H9 (cell line): ENCODE measurements at regions not wholly inside any gene's neighbourhood (a gene's known extent, or its start where the extent isn't known, plus 50 kb on each side); places are given as distances from the start of the nearest gene placed in this dataset.

Experiments
- DNase-seq: peaks from one replicate; pipeline ENCODE4 v3.0.0-alpha.2; 2017
- H2AFZ ChIP-seq: one replicate; pipeline ENCODE4 v1.6.1; 2013; ENCODE audit warnings: mild to moderate bottlenecking, low read length, control low read depth, moderate library complexity
- H2AK5ac ChIP-seq: 2 replicates; pipeline ENCODE4 v1.6.1; 2013; ENCODE audit warnings: low read length, control low read depth, mixed read lengths; ENCODE audit not compliant: insufficient read length
- H2BK120ac ChIP-seq: one replicate; pipeline ENCODE4 v1.6.1; 2013; ENCODE audit warnings: low read depth, mild to moderate bottlenecking, low read length, control low read depth, inconsistent platforms; ENCODE audit not compliant: poor library complexity, severe bottlenecking
- H2BK12ac ChIP-seq: 2 replicates; pipeline ENCODE4 v1.6.1; 2013; ENCODE audit warnings: low read length, control low read depth, mixed read lengths, low read depth; ENCODE audit not compliant: insufficient read length
- H2BK15ac ChIP-seq: 2 replicates; pipeline ENCODE4 v1.6.1; 2013; ENCODE audit warnings: low read depth, low read length, control low read depth
- H2BK20ac ChIP-seq: one replicate; pipeline ENCODE4 v1.6.1; 2013; ENCODE audit warnings: low read depth, mild to moderate bottlenecking, low read length, control low read depth, inconsistent platforms; ENCODE audit not compliant: poor library complexity, severe bottlenecking
- H2BK5ac ChIP-seq: 2 replicates; pipeline ENCODE4 v1.6.1; 2013; ENCODE audit warnings: low read length, control low read depth, mixed read lengths; ENCODE audit not compliant: insufficient read length
- H3K14ac ChIP-seq: 2 replicates; pipeline ENCODE4 v1.6.1; 2013; ENCODE audit warnings: low read length, control low read depth; ENCODE audit not compliant: insufficient read depth
- H3K18ac ChIP-seq: 2 replicates; pipeline ENCODE4 v1.6.1; 2013; ENCODE audit warnings: low read depth, mild to moderate bottlenecking, mixed read lengths, low read length, control low read depth; ENCODE audit not compliant: insufficient read length
- H3K23ac ChIP-seq: 2 replicates; pipeline ENCODE4 v1.6.1; 2013; ENCODE audit warnings: low read length, control low read depth, mixed read lengths, low read depth; ENCODE audit not compliant: insufficient read length
- H3K23me2 ChIP-seq: 2 replicates; pipeline ENCODE4 v1.6.1; 2013; ENCODE audit warnings: low read depth, mild to moderate bottlenecking, mixed read lengths, low read length, control low read depth; ENCODE audit not compliant: insufficient read length, poor library complexity, severe bottlenecking
- H3K27ac ChIP-seq: 2 replicates; pipeline ENCODE4 v1.5.1; 2013; ENCODE audit warnings: low read length, control low read depth, mixed read lengths, low read depth; ENCODE audit not compliant: insufficient read length
- H3K27me3 ChIP-seq: 2 replicates; pipeline ENCODE4 v1.6.1; 2013; ENCODE audit warnings: low read length, control low read depth, inconsistent platforms; ENCODE audit not compliant: insufficient read depth
- H3K4ac ChIP-seq: 2 replicates; pipeline ENCODE4 v1.6.1; 2013; ENCODE audit warnings: low read depth, mild to moderate bottlenecking, control low read depth, inconsistent platforms, low read length, moderate library complexity
- H3K4me1 ChIP-seq: 2 replicates; pipeline ENCODE4 v1.6.1; 2013; ENCODE audit warnings: low read length, control low read depth, inconsistent platforms; ENCODE audit not compliant: insufficient read depth
- H3K4me2 ChIP-seq: 2 replicates; pipeline ENCODE4 v1.6.1; 2013; ENCODE audit warnings: low read length, control low read depth, mixed read lengths; ENCODE audit not compliant: insufficient read length, insufficient read depth
- H3K56ac ChIP-seq: 2 replicates; pipeline ENCODE4 v1.6.1; 2013; ENCODE audit warnings: low read depth, mild to moderate bottlenecking, mixed read lengths, low read length, control low read depth; ENCODE audit not compliant: insufficient read length
- H3K79me1 ChIP-seq: 2 replicates; pipeline ENCODE4 v1.6.1; 2013; ENCODE audit warnings: low read depth, mild to moderate bottlenecking, moderate library complexity, low read length, control low read depth, inconsistent platforms; ENCODE audit not compliant: insufficient read depth, poor library complexity, severe bottlenecking
- H3K79me2 ChIP-seq: 2 replicates; pipeline ENCODE4 v1.6.1; 2013; ENCODE audit warnings: low read length, control low read depth, inconsistent platforms; ENCODE audit not compliant: insufficient read depth
- H3K9ac ChIP-seq: 2 replicates; pipeline ENCODE4 v1.6.1; 2013; ENCODE audit warnings: low read length, control low read depth, mixed read lengths; ENCODE audit not compliant: insufficient read length; ENCODE audit errors: extremely low read depth
- H3K9me3 ChIP-seq: one replicate; pipeline ENCODE4 v1.6.1; 2013; ENCODE audit warnings: low read depth, low read length, inconsistent platforms; ENCODE audit not compliant: control insufficient read depth
- H3T11ph ChIP-seq: one replicate; pipeline ENCODE4 v1.6.1; 2013; ENCODE audit warnings: mild to moderate bottlenecking, low read length, control low read depth, inconsistent platforms
- H4K20me1 ChIP-seq: one replicate; pipeline ENCODE4 v1.6.1; 2013; ENCODE audit not compliant: control insufficient read depth, insufficient read length, insufficient read depth
- H4K5ac ChIP-seq: 2 replicates; pipeline ENCODE4 v1.6.1; 2013; ENCODE audit warnings: low read depth, mild to moderate bottlenecking, mixed read lengths, low read length, control low read depth; ENCODE audit not compliant: insufficient read length
- H4K8ac ChIP-seq: replicated peaks from 2 replicates; pipeline ENCODE4 v1.6.1; 2013; ENCODE audit warnings: low read length, control low read depth, mixed read lengths, low read depth; ENCODE audit not compliant: insufficient read length
- H4K91ac ChIP-seq: 2 replicates; pipeline ENCODE4 v1.6.1; 2013; ENCODE audit warnings: low read depth, mild to moderate bottlenecking, moderate library complexity, mixed read lengths, low read length, control low read depth; ENCODE audit not compliant: insufficient read length
- H3K27ac Mint-ChIP-seq, 3 experiments: 2 replicates in 2 of 3; 3 replicates in 1 of 3; pipeline ENCODE4 v1.8.0; 2020 to 2021; ENCODE audit warnings: mixed read lengths in 3 of 3, mild to moderate bottlenecking in 1 of 3, moderate library complexity in 1 of 3
- H3K27me3 Mint-ChIP-seq: 2 replicates; pipeline ENCODE4 v1.8.0; 2021; ENCODE audit warnings: low read depth, mild to moderate bottlenecking, moderate library complexity, mixed read lengths
- H3K36me3 Mint-ChIP-seq, 3 experiments: 2 replicates in 2 of 3; 3 replicates in 1 of 3; pipeline ENCODE4 v1.8.0; 2020 to 2021; ENCODE audit warnings: low read depth in 3 of 3, mixed read lengths in 3 of 3; ENCODE audit not compliant: insufficient read depth in 1 of 3
- H3K4me1 Mint-ChIP-seq, 2 experiments: 2 replicates each; pipeline ENCODE4 v1.8.0; 2020; ENCODE audit warnings: mixed read lengths in 2 of 2
- H3K4me3 Mint-ChIP-seq, 2 experiments: 2 replicates in 1 of 2; 3 replicates in 1 of 2; pipeline ENCODE4 v1.8.0; 2020 to 2021; ENCODE audit warnings: mild to moderate bottlenecking in 2 of 2, mixed read lengths in 2 of 2, moderate library complexity in 1 of 2
- H3K9me3 Mint-ChIP-seq, 2 experiments: 2 replicates in 1 of 2; 3 replicates in 1 of 2; pipeline ENCODE4 v1.8.0; 2020; ENCODE audit warnings: mild to moderate bottlenecking in 2 of 2, mixed read lengths in 2 of 2, moderate library complexity in 1 of 2
- CTCF ChIP-seq: fragments of 200-600 bp; sonication (generic); conservative IDR thresholded peaks from 3 replicates; pipeline ENCODE4 v1.8.0; 2021; ENCODE audit warnings: antibody characterized with exemption, mild to moderate bottlenecking
- WGBS: extraction: QIAGEN DNeasy Blood & Tissue Kit; methylation state at CpG from one replicate; pipeline ENCODE4 v1.1.7; 2013; ENCODE audit warnings: missing lambda C conversion rate, low lambda C conversion rate, mixed read lengths; ENCODE audit not compliant: insufficient read length; ENCODE audit errors: extremely low coverage; 5-methylcytosine and 5-hydroxymethylcytosine counted together

DNA sequence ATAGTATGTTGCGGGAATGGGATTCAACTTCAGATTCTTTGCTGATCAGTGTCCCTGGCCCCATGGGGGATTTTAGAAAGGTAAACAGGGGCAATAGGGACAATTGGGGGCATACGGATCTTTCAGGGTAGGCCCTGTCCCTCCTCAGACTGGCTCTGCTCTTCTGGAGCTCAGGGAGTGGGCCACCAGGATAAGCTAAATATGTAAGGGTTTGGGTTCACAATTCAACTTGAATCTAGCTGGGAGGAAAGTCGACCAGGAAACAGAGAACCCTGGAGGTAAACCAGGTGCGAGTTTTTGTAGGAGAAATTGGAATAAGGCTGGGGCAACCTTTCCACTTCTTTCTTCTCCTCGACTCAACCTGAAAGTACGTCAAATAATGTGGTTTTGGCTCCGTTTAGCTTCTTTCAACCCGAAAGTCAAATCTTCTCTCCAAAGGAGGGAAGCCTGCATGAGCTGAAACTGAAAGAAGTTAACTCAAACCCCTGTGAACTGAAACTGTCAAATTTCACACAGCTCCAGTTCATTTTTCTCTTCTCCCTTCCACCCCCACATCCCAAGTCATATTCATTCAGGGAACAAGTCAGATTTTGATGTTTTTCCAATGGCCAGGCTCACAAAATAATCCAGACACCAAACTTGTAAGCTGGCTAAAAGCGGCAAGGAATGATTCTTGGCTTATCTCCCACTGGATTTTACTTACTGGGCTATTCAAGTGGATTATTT, 278.2 kb downstream of the CLIC5 start:
- no peak for DNase-seq

More for the DNA sequence above, 278.2 kb downstream of the CLIC5 start:
- no peak for TF ChIP-seq CTCF
- no peaks in the 10 kb centered on the region; a peak in 1 of 7 replicates for H3K36me3 Mint-ChIP-seq
- Histone ChIP-seq H2BK12ac (no peak overlapping the region), H4K91ac (no peak overlapping the region), H3K27ac (no peak overlapping the region), H2BK20ac (no peak overlapping the region), H2AFZ (no peak overlapping the region), H2BK5ac (no peak overlapping the region), H3K18ac (no peak overlapping the region), H4K5ac (no peak overlapping the region), H3K4ac (no peak overlapping the region), H3K9me3 (no peaks in the 10 kb centered on the region), H3T11ph (no peak overlapping the region), H3K23ac (no peak overlapping the region), H3K4me2 (no peak overlapping the region), H3K14ac (no peak overlapping the region), H3K79me2 (no peaks in the 10 kb centered on the region), H2AK5ac (no peak overlapping the region), H2BK15ac (no peak overlapping the region), H3K4me1 (no peaks in the 10 kb centered on the region), H3K23me2 (no peaks in the 10 kb centered on the region), H2BK120ac (no peak overlapping the region), H3K79me1 (no peaks in the 10 kb centered on the region), H3K9ac (no peak overlapping the region), H4K20me1 (no peaks in the 10 kb centered on the region), H3K56ac (no peak overlapping the region), H3K27me3 (no peaks in the 10 kb centered on the region), H4K8ac (no peak overlapping the region)
- H3K27ac Mint-ChIP-seq: peak overlapping the region in 1 of 3 experiments; percentile 62; a peak in 1 of 7 replicates
- no peaks in the 10 kb centered on the region; the same call in 1 of the 2 replicates for H3K27me3 Mint-ChIP-seq
- WGBS: no CpG with 5 or more reads among the region's 9 CpGs
- H3K9me3 Mint-ChIP-seq: no peaks in the 10 kb centered on the region
- H3K4me3 Mint-ChIP-seq: no peak overlapping the region
- 0 out of 4 replicates have a peak, but pooled peaks cover 0 to 2% of the 10 kb centered on the region in 2 experiments for H3K4me1 Mint-ChIP-seq
